ENCODE measurements at regions not wholly inside any gene's neighbourhood (a gene's known extent, or its start where the extent isn't known, plus 50 kb on each side); places are given as distances from the start of the nearest gene placed in this dataset.

DNA sequence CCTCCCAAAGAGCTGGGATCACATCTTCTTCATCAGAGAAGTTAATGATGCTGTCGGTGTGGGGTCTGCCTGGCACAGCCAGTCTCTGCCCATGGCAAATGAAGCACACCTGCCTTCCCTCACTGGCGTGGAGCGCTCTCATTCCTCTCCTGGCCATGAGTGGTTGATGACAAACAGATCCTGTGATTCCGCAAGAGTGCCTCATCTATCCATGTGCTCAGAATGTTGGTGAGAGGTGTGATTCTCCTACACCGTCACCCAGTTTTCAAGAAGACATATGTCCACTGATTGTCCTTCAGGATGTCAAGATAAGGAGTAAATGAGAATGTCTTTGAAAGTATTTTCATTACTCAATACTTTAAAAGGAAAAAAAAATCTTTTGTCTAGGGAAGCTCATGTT, 97.5 kb upstream of the GGTLC1 start:
- DNase-seq (ENCODE audit: insufficient read length, low spot score) (no peak), FAIRE-seq (no peak)
- TF ChIP-seq POLR2A (IDR thresholded peaks at IDR 0.05; ENCODE audit: low read depth, low read length) = no peak

DNA sequence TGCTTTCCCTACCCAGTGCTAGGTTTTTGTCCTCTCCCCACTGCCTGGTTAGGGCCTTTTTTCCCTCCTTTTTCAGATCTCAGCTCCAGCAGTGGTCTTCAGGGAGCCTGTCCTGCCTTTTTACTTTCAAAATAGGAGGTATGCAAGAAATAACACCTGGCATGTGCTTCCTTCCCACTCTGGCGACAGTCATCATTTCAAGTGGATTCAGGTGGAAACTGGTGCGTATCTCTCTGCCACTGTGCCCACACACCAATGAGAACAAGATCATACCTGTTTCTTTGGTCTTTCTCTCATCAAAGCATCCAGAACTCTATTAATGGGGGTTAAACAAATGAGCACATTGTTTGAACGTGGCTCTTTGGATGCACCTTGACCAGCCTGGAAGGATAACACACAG, 95.7 kb upstream of the GGTLC1 start:
- DNase-seq (ENCODE audit: insufficient read length, low spot score) (no peak), FAIRE-seq (no peak)
- TF ChIP-seq POLR2A (IDR thresholded peaks at IDR 0.05; ENCODE audit: low read depth, low read length) = no peak

- FAIRE-seq = no peak
- TF ChIP-seq POLR2A (IDR thresholded peaks at IDR 0.05; ENCODE audit: low read depth, low read length) = no peak
- DNase-seq (ENCODE audit: insufficient read length, low spot score) = no peak
These were observed 92.5 kb upstream of the GGTLC1 start for GRCh38 chr20:24081077-24081476.

GRCh38 chr20:24079661-24080412, 91.3 kb upstream of the GGTLC1 start:
- no peak for TF ChIP-seq POLR2A (IDR thresholded peaks at IDR 0.05; ENCODE audit: low read depth, low read length)
- no peak for FAIRE-seq

DNA sequence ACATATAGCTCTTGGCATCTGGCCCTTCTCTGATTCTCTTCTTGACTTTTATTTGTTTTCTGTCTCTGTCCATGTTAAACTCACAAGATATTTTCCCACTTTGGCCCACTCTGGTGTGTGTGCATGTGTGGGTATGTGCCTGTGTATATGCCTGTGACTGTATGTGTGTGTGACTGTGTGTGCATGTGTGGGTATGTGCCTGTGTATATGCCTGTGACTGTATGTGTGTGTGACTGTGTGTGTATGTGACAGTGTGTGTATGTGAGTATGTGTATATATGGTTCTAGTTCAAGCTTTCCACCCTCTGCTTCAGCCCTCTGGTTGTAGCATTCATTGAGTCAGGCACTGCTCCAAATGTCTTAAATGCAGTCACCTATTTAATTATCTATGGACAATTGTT, 88.6 kb upstream of the GGTLC1 start:
- DNase-seq (ENCODE audit: insufficient read length, low spot score) (no peak), FAIRE-seq (no peak)

More at GRCh38 chr20:24079661-24080412, 91.3 kb upstream of the GGTLC1 start:
- DNase-seq (ENCODE audit: insufficient read length, low spot score) = no peak

DNA sequence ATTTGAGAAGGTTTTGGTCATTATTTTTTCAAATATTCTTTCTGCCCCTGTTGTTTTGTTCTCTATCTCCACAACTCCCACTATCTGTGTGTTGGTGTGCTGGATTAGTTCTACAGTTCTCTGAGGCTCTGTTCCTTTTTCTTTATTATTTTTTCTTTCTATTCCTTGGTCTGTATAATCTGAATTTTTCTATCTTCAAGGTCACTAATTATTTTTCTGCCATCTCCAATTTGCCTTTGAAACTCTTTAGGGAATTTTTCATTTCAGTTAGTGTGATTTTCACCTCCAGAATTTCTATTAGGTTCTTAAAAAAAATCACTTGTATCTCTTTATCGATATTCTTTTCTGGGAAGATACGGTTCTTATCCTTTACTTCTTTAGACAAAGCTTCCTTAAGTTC, 82.1 kb upstream of the GGTLC1 start:
- DNase-seq (ENCODE audit: insufficient read length, low spot score) (no peak), FAIRE-seq (no peak)
- TF ChIP-seq POLR2A (IDR thresholded peaks at IDR 0.05; ENCODE audit: low read depth, low read length) = no peak

More for the DNA sequence above, 88.6 kb upstream of the GGTLC1 start:
- TF ChIP-seq POLR2A (IDR thresholded peaks at IDR 0.05; ENCODE audit: low read depth, low read length) = no peak

DNA sequence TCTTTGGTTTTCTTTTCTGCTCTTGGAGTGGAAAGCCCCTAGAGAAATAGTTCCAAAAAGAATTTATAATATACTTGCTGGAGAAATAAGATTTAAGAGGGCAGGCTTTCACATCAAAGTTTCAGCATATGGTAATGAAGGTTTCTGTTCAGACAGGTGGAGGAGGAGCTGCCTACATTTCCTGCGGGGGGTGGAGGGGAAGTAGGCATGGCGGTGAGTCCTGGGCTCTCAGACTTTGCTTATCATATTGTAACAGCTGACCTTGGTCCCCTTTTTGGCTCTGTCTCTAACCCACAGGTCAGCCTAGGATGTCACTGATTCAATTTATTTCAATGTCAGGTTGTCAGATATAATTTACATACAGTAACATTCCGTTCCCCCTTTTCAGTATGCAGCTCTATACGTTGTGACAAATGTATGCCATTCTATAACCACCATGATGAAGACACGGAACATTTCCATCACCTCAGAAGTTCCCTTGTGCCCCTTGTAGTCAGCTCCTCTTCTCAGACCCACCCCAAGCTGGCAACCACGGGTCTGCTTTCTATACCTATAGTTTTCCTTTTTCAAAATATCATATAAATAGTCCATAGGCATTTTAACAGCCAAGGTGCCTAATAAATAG, 77.6 kb upstream of the GGTLC1 start:
- DNase-seq (ENCODE audit: insufficient read length, low spot score) = no peak
- FAIRE-seq = no peak
- TF ChIP-seq POLR2A (IDR thresholded peaks at IDR 0.05; ENCODE audit: low read depth, low read length) = no peak

DNA sequence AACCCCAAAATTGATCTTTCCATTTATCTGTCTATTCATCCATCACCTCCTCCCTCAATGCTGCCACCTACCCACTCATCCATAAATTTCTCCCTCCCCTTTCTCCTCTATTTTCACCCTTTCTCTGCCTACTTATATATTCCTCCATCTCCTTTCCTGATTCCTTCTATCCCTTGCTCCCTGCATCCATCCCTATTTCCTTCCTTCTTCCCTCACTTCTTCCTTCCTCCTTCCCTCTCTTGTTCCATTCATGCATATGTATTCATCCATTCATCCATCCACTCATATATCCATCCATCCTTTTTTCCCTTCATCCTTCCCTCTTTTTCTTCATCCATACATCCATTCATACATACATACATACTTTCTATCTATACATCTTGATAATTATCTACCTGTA, 76.3 kb upstream of the GGTLC1 start:
- no peak for TF ChIP-seq POLR2A (IDR thresholded peaks at IDR 0.05; ENCODE audit: low read depth, low read length)
- no peak for FAIRE-seq
- DNase-seq (ENCODE audit: insufficient read length, low spot score) = no peak

- no peak for FAIRE-seq
- TF ChIP-seq POLR2A (IDR thresholded peaks at IDR 0.05; ENCODE audit: low read depth, low read length) = no peak
- no peak for DNase-seq (ENCODE audit: insufficient read length, low spot score)
These were observed 75.5 kb upstream of the GGTLC1 start for GRCh38 chr20:24064092-24064491.

DNA sequence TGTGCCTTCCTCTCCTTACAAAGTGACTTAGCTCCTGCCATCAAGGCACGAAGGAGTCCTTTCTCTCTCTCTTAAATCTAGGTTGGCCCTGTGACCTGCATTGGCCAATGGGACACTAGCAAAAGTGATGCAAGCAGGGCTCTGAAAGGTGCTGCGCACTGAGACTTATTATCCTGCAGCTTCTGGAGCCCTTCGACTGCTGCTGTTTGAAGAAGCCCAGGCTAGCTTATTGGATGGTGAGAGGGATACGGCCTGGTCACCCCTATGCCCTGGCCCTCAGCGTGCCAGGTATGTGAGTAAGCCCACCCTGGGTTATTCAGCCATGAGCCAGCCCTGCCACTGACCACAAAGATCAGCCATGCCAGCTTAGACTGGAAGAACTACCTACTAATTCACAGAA, 74.5 kb upstream of the GGTLC1 start:
- TF ChIP-seq POLR2A (IDR thresholded peaks at IDR 0.05; ENCODE audit: low read depth, low read length) = no peak
- FAIRE-seq (no peak), DNase-seq (ENCODE audit: insufficient read length, low spot score) (no peak)

DNA sequence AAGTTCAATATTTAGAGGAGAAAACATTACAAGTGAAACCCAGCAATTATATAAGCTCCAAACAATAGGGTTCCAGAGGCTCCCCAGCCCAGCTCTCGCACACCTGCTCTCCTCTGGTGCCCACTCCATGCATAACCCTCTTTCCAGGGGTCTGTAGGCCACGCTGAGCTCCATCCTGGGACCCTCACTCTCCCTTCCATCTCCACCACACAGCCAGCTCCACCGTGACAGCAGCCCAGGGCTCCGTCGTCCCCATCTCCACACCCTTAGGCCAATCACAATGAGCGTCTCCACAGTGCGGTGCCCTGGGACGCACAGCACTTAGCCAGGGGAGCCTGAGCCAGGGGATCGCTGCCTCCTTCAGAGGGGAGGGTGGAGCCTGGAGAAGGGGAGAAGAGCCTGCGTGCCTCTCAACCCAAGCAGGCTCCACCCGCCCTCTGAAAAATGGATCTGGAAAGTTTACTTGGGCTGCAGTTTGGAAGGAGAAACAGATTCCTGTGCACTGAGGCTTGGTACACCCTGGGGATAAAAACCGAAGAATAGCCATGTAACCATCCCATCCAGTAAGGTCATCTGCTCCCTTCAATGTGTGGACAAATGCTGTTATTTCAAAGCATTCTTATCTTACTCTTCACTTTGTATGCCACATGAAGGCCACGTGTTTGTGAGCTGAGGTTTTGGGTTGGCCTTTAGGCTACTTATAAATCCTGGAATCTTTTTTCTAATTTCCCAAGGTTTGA, 72.4 kb upstream of the GGTLC1 start:
- FAIRE-seq (no peak), DNase-seq (ENCODE audit: insufficient read length, low spot score) (no peak)
- no peak for TF ChIP-seq POLR2A (IDR thresholded peaks at IDR 0.05; ENCODE audit: low read depth, low read length)

GRCh38 chr20:24059174-24059573, 70.6 kb upstream of the GGTLC1 start:
- DNase-seq (ENCODE audit: insufficient read length, low spot score) (no peak), FAIRE-seq (no peak)
- no peak for TF ChIP-seq POLR2A (IDR thresholded peaks at IDR 0.05; ENCODE audit: low read depth, low read length)

GRCh38 chr20:24056491-24056890, 67.9 kb upstream of the GGTLC1 start:
- DNase-seq (ENCODE audit: insufficient read length, low spot score) (no peak), FAIRE-seq (no peak)
- TF ChIP-seq POLR2A (IDR thresholded peaks at IDR 0.05; ENCODE audit: low read depth, low read length) = no peak

DNA sequence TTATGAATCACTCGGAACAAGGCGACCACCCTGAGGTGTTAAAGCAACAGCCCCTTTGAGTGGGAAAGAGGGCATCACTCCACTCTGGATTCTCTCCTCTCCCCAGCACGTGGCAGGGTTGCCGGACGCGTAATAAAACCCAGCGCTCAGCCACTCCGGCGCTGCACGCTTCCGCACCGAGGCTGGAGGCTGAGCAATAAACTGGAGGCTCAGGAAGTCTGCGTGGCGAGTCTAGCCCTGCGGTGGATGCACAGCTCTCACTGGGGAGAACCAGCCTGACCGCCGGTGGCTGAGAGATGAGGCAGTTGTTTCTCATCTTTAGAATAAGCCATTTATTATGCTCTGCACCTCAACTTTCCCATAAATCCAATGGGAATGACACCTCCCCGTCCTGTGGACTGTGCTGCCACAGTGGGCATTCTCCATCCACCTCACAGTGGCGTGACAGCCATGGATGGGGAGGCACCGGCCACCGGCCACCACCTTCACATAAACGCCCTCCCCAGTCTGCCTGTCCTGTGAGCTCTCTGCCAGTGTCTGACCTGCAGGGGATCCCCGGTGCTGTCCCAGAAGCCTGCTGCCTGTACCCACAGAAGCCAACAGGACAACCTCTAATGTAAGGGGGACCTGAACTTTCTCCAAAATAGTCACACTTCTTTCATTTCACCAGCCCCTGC, 64.2 kb upstream of the GGTLC1 start:
- TF ChIP-seq POLR2A (IDR thresholded peaks at IDR 0.05; ENCODE audit: low read depth, low read length) = no peak
- FAIRE-seq = no peak

More for the DNA sequence above, 64.2 kb upstream of the GGTLC1 start:
- DNase-seq (ENCODE audit: insufficient read length, low spot score) = no peak

Measured in H54 (cell line).